ENCODE measurements at regions not wholly inside any gene's neighbourhood (a gene's known extent, or its start where the extent isn't known, plus 50 kb on each side); places are given as distances from the start of the nearest gene placed in this dataset.
"Not testable (repeated sequence)": the region's sequence is repeated elsewhere in the genome, so short reads cannot be mapped to it uniquely, and the experiment has no call there.

DNA sequence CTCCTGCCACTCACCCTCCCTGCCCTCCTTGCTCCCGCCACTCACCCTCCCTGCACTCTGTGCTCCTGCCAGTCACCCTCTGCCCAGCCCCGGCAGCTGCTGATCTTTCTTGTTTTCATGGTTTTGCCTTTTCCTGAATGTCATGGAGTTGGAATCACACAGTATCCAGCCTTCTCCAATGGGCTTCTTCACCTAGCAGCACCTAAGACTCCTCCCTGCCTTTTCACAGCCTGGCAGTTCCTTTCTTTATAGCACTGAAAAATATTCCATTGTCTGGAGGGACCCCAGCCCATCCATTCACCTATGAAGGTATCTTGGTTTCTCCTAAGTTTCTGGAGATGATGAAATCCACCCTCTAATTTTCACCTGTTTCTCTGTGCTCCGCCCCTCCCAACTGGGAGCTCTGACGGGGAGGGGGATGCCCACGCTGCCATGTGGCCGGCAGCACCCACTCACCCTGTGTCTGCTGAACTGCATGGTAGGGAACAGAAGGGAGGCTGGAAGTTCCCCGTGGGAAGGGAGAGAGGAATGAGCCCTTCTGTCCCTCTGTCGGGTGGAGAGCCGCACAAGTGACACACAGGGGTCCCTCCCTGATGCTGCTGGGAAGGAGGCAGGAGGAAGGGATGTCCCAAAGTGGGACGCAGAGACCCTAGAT, 144.9 kb upstream of the ZNF469 start:
- DNase-seq (ENCODE audit: low spot score in 2 of 2); FAIRE-seq: not testable (repeated sequence)

DNA sequence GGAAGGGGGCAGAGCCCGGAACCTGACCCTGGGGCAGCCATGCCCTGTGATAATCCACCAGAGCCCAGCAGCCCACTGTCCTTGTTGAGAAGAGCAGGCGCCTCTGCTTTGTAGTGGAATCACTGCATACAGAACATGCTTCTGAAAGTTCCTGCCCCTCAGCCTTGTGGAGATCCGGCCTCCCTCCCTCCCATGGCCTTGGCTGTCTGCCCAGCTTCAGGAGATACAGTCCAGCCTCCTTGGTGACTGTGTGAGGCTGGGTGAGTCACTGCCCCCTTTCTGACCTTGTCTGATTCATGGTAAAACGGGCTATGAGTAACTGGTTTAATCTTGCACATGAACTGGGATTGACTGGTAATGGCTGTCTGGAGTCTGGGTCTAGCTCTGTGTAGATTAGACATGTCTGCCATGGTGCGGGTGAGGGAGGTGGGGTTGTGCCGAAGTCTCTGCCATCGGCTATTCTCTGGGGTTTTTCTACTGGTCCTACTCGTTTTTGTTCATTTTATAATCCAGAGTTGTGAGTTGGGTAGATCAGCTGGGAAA, 144.0 kb upstream of the ZNF469 start:
- FAIRE-seq: not testable (repeated sequence)
- DNase-seq (ENCODE audit: low spot score in 2 of 2): peak in 1 of 2 donors; percentile 30

DNA sequence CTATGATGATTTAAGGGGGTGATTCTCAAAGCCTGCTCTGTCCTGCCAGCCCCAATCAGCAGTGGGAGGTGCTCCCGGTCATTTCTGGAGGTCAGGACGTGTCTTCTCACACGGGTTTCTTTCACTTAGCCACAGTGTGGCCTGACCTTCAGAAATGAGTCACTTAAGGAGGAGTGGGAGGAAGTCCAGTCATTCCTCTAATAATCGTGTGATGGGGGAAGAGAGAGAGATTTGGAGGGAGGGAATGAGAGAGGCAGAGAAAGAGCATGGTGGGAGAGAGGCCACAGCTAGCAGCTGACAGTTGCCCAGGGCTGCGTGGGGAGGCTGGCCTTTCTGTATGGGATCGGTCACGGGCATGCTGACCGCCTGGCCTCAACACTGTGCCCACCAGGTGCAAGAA, 142.6 kb upstream of the ZNF469 start:
- not testable (repeated sequence) for DNase-seq (ENCODE audit: low spot score in 2 of 2); FAIRE-seq

DNA sequence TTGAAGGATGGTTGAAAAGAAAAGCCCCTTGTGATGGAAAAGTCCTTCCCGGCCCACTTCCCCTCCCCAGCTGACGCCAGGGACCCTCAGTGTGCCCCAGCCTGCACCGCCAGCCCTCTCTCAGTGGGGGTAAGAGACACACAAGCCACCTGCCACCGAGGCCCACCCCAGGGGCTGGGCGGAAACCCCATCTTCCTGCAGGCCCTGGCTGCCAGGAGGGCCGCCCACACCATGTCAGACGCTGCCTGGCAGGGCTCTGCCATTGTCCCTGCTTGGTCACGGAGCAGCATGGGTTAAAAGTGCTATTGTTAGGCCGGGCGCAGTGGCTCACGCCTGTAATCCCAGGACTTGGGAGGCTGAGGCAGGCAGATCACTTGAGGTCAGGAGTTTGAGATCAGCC, 142.0 kb upstream of the ZNF469 start:
- FAIRE-seq; DNase-seq (ENCODE audit: low spot score in 2 of 2): not testable (repeated sequence)

DNA sequence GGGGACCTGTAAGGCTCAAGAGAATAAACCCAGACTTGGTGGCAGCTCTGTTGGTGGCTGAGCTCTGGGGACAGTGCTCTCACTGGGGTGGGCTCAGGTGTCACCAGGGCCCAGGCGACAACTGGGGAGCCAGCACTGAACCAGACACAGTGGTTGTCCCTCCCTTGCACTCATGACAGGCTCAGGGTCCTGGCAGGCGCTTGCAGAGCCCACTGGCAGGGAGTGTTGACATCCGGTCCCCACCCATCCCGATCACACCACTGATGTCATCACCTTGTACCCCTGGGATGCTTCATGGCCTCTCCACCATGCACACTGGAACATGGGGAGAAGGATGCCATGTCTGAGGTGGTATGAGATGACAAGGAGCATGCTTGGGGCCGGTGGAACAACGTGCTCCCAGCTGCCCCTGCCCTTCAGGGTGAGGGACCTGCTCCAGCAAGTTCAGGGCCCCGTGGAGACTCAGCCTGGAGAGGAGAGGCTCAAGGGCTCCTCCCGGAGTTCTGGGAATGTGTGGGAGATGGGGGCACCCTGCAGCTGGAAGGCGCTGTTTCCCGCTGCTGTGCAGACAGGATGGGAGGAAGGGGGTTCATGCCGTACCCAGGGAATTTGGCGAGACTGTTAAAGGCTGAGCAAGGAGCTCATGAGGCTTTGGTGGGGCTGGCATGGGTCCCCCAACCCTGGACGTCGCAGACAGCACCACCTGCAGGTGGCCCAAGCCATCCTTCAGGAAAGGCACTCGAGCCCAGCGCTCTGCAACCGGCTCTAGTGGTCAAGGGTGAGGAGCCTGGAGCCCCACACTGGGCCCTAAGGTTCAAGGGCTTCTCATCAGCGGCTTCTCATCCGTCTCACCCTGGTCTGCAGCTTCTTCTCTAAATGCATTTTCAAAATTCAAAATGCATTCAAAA, 141.1 kb upstream of the ZNF469 start:
- not testable (repeated sequence) for DNase-seq (ENCODE audit: low spot score in 2 of 2); FAIRE-seq

DNA sequence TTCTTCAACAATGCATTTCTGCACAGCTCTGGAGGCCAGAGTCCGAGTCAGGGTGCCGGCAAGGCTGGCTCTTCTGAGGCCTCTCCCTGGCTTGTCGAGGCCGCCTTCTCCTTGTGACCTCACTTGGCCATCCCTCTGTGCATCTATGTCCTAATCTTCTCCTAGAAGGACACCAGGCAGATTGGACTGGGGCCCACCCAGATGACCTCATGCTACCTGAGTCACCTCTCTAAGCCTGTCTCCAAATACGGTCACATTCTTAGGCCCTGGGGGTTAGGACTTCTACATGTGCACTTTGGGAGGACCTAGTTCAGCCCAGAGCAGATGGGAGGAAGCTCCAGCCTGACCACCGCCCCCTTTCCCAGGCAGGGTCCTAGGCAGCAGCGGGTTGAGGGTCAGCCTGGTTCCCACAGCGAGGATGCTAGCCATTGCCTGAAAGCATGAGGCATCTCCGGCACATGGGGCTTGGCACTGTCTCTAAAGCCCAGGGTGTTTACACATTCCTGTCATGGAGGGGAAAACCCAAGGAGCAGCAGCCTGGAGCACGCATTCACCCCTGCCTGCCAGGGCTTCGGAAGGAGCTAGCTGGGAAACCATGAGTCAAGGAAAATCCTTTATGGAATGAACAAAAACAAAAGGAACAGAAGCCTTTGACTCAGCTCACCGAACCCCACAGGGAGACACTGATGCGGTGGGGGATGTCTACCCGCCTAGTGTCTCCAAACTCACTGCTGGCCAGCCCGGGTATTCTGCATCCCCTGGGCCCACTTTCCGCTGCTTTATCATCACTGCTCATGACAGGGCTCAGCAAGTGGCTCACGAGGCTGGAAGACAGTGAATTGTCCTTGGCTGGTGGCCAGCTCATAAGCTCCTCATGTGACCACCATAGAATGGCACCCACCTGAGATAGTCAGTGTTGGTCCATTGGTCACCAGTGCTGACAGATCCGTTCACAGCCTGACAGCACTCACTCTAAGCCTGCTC, 140.2 kb upstream of the ZNF469 start:
- DNase-seq (ENCODE audit: low spot score in 2 of 2); FAIRE-seq: not testable (repeated sequence)

DNA sequence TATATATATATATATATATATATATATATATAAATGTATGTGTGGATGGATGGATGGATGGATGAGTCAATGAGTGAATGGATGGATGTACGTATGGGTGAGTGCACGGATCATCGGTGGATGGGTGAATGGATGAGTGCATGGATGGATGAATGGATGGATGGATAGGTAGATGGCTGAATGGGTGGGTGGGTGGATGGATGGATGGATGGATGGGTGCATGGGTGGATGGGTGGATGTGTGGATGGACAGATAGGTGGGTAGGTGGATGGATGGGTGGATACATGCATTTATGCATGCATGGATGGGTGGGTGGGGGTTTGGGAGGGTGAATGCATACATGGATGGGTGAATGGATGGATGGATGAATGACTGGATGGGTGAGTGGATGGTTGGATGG, 138.8 kb upstream of the ZNF469 start:
- FAIRE-seq; DNase-seq (ENCODE audit: low spot score in 2 of 2): not testable (repeated sequence)

DNA sequence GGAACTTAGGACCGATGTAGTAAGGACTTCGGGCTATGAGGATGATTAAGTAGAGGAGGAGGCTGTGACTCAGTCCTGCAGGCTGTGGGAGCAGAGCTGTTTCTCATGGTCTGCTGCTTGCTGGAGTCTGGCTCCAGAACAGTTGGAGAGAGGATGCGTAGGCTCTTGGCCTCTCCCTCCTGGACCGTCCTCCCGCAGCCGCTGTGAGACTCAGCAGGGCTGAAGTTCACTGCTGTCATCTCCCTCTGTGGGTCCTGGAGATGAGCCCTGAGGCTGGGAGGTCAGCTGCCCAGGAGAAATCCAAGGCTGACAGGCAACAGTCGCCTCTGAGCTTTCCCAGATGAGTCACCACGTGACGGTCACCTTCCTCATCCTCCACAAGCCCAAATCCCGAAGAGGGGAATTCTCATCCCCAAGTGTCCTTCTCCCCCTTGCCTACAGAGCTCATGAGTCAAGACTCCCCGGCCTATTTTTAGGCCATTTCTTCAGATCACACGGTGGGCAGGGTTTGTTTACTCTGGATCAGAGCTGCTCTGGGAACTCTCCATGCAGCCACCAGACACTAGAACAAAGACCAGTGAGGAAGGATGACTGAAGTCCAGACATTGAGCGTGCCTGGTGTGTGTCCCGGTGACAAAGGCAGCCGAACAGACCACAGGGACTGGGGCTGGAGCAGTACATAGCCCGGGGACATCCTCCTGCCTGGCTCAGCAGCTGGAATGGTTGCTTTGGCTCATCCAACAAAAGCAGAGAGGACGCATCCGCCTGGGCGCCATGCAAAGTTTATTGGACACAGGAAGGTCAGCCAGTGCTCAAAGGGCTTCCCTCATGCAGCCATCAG, 137.3 kb upstream of the ZNF469 start:
- not testable (repeated sequence) for FAIRE-seq; DNase-seq (ENCODE audit: low spot score in 2 of 2)

DNA sequence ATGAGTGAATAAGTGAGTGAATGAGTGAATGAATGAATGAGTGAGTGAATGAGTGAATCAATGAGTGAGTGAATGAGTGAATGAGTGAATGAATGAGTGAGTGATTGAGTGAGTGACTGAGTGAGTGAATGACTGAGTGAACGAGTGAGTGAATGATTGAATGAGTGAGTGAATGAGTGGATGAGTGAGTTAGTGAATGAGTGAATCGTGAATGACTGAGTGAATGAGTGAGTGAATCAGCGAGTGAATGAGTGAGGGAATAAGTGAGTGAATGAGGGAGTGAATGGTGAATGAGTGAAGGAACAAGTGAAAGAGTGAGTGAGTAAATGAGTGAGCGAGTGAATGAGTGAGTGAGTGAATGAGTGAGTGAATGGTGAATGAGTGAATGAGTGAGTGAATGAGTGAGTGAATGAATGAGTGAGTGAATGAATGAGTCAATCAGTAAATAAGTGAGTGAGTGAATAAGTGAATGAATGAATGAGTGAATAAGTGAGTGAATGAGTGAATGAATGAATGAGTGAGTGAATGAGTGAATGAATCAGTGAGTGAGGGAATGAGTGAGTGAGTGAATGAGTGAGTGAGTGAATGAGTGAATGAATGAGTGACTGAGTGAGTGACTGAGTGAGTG, 135.7 kb upstream of the ZNF469 start:
- not testable (repeated sequence) for FAIRE-seq

DNA sequence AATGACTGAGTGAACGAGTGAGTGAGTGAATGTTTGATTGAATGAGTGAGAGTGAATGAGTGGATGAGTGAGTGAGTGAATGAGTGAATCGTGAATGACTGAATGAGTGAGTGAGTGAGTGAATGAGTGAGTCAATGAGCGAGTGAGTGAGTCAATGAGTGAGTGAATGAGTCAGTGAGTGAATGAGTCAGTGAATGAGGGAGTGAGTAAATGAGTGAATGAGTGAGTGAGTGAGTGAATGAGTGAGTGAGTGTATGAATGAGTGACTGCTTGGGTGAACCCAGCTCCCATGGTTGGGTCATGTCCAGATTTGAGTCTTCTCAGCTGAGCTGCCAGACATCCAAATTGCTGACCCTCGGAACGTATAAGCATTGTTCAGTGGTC, 135.2 kb upstream of the ZNF469 start:
- not testable (repeated sequence) for FAIRE-seq; DNase-seq (ENCODE audit: low spot score in 2 of 2)

More for the DNA sequence above, 135.7 kb upstream of the ZNF469 start:
- not testable (repeated sequence) for DNase-seq (ENCODE audit: low spot score in 2 of 2)

DNA sequence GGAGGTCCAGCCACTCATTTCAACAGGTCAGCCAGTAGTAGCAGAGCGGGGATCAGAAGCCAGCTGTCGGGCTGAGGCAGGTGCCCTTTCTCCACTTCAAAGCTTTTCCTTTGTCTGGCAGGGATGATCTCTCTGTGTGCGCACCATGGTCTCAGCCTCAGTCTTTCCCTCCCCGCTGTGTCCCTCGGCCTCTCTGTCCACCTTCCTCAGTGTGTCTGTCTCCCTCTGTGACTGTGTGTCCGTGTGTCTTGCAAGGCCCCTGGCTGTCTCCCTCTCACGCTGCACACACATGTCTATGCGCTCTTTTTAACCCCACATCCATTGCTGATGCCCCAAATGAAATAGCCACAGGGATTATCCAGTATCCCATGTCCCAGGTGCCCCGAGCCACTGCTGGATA, 134.0 kb upstream of the ZNF469 start:
- not testable (repeated sequence) for DNase-seq (ENCODE audit: low spot score in 2 of 2); FAIRE-seq

DNA sequence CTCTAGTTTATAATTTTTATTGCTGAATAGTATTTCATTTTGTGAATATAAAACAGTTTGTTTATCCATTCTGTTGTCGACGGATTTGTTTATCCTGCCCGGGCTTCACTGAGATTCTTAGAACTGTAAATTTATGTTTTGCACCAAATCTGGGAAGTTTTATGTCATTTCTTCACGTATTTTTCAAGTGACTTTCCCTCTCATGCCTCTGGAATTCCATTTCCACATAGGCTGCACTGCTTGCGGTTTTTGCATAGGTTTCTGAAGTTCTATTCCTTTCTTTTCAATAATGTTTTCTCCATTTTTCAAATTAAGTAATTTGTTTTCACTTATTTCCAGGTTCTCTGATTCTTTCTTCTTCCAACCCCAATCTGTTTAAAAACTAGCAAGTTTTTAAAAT, 132.4 kb upstream of the ZNF469 start:
- DNase-seq (ENCODE audit: low spot score in 2 of 2); FAIRE-seq: not testable (repeated sequence)

DNA sequence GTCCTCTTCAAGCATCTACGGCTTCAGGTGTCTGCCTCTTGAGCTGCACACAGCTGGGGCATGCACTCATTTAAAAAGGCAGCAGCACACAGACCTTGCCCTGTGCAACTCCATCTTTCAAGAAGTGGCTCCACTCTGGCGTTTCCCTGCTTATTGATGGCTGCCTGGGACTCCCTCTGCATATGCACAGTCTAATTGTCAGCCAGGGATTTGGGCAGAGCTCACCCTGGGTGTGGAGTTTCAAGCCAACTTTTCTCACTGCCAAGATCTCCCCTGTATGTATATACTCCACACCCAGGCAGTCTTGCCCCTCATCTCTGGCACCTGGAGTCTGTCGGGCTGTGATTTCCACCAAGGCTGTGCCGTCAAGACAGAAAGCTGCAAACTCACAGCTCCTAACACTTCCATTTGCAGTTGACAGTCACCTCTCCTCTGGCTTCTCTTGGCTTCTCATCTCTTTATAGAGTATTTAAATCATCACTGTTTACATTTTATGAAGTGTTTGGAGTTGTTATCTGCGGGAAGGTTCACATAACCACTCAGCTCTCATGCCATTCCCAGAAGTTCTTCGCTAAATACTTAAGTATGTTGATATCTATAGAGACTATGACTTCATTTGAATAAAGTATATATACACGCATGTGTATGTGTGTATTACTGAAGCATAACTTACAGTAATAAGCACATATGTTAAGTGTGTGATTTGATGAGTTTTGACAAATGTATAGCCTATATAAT, 130.5 kb upstream of the ZNF469 start:
- DNase-seq (ENCODE audit: low spot score in 2 of 2); FAIRE-seq: not testable (repeated sequence)

DNA sequence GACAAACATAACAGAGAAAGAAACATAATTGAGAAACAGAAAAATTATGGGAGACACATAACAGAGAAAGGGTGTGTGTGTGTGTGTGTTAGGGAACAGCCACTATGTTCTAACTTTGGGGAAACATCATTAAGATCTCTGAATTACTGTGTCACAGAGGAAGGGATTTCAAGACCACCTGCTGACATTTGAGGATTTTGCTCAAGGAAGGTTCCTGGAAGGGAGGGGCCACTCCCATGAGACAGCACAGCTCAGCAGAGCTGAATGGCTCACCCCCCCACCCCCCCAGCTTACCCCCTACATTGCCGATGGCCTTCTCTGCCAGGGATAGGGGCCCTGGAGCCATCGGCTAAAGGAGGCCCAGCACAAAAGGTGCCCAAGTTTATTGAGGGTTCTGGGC, 124.6 kb upstream of the ZNF469 start:
- DNase-seq (ENCODE audit: low spot score in 2 of 2); FAIRE-seq: not testable (repeated sequence)

DNA sequence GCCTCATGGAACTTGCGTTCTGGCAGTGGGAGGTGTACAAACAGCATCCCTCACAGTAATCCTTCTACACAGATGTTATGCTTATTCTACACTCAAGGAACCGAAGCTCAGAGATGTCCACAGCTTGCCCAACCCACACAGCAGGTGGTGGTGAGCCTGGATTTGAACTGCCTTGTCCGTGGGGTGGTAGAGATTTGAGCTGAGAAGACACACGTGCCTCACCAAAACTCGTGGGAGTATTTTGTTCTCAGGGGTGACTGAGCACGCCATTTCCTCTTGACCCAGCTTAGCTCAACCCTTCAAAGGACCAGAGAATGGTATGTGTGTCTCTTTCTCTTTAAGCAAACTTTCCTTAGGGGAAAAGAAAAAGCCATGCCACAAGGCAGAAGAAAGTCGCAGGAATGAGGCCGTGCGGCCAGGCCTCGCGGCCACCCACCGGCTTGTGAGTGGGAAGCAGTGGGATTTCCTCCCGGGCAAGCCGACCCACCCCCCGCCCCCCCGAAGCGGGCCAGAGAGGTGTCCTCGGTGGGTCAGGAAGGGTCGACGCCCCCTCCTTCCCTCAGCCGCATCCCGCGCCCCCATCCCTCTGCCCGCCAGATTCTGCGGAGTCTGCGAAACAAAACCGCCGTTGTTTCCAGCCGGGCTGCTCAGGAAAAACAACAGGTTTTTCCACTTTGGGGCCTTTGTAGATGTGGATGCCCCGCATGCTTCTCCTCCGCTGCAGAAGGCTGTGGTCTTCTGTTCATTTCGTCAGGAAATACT, 123.8 kb upstream of the ZNF469 start:
- not testable (repeated sequence) for FAIRE-seq; DNase-seq (ENCODE audit: low spot score in 2 of 2)

DNA sequence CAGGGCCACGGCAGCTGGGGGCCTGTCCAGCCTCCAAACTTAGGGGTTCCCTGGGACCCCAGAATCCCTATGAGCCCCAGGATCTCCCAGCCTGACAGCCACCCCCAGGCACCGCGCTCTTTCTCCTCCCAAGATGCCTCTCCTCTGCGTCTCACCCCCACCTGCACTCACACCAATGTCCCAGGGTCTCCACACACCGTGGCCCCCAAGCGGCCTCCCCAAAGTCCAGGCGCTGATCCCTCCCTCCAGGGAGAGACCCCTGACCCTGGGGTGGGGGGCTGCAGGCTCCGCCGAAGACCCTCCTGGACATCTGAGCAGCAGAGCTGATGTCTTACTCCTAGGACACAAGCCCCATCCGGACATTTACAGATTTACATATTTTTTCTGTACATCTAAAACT, 123.2 kb upstream of the ZNF469 start:
- not testable (repeated sequence) for FAIRE-seq; DNase-seq (ENCODE audit: low spot score in 2 of 2)

DNA sequence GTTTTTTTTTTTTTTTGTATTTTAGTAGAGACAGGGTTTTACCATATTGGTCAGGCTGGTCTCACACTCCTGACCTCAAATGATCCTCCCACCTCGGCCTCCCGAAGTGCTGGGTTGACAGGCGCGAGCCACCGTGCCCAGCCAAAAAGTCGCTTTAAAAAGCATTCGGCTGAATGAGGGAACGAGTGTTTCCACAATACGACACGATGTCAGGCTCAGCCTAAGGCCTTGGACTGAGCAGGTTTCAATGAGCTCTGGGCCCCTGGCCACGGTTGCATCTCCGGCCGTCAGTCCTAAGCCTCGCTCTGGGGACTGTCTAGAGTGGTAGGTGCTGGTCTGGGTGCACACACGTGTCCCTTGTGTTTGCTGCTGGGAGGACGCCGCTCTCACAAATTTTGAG, 122.6 kb upstream of the ZNF469 start:
- FAIRE-seq: not testable (repeated sequence)

More for the DNA sequence above, 122.6 kb upstream of the ZNF469 start:
- not testable (repeated sequence) for DNase-seq (ENCODE audit: low spot score in 2 of 2)
